ENCODE measurements at regions not wholly inside any gene's neighbourhood (a gene's known extent, or its start where the extent isn't known, plus 50 kb on each side); places are given as distances from the start of the nearest gene placed in this dataset.
"Not testable (repeated sequence)": the region's sequence is repeated elsewhere in the genome, so short reads cannot be mapped to it uniquely, and the experiment has no call there.

- intact Hi-C loops (cut with micrococcal nuclease) = no loop called here
- H3K36me3 Mint-ChIP-seq (ENCODE audit: low read depth) = no peaks in the 10 kb centered on the region
- H3K27ac Mint-ChIP-seq = no peak overlapping the region
- H3K9me3 Mint-ChIP-seq = no peaks in the 10 kb centered on the region
- no peak overlapping the region for H3K4me3 Mint-ChIP-seq
- no peak for DNase-seq
- H3K4me1 Mint-ChIP-seq = no peaks in the 10 kb centered on the region
- no peaks in the 10 kb centered on the region for H3K27me3 Mint-ChIP-seq
Measured at GRCh38 chr3:147662705-147663104, 253.5 kb downstream of the ZIC1 start.

DNA sequence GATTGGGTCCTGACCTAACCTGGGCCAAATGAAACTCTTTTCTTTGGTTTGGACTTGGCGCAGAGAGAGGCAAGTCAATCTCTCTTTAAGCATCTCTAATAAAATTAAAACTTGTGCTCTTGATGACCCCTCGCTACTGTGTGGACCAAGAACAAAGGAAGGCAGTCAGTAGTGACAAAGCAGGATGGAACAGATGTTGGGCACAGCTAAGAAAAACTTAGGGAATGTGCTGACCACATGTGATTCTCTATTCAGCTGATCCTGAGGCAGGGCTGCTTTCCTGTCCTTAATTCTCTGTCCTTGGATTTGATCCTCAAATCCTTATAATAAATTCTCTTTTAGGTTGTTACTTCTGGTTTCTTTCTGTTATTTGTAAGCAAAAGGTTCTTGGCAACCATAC, 259.9 kb downstream of the ZIC1 start:
- DNase-seq = no peak
- intact Hi-C loops (cut with micrococcal nuclease) = no loop called here
- no peak overlapping the region for H3K27ac Mint-ChIP-seq
- H3K4me1 Mint-ChIP-seq = no peaks in the 10 kb centered on the region
- H3K9me3 Mint-ChIP-seq = no peaks in the 10 kb centered on the region
- H3K36me3 Mint-ChIP-seq (ENCODE audit: low read depth) = no peaks in the 10 kb centered on the region
- H3K4me3 Mint-ChIP-seq = no peak overlapping the region
- no peaks in the 10 kb centered on the region for H3K27me3 Mint-ChIP-seq

- Mint-ChIP-seq H3K4me1 (no peaks in the 10 kb centered on the region), H3K9me3 (no peaks in the 10 kb centered on the region), H3K27ac (no peak overlapping the region), H3K27me3 (no peaks in the 10 kb centered on the region), H3K36me3 (ENCODE audit: low read depth) (no peaks in the 10 kb centered on the region), H3K4me3 (no peak overlapping the region)
- intact Hi-C loops (cut with micrococcal nuclease) = no loop called here
- DNase-seq = no peak
Measured at GRCh38 chr3:147672035-147672434, 262.9 kb downstream of the ZIC1 start.

GRCh38 chr3:147672436-147672835, 263.3 kb downstream of the ZIC1 start:
- Mint-ChIP-seq H3K36me3 (ENCODE audit: low read depth) (no peaks in the 10 kb centered on the region), H3K9me3 (no peaks in the 10 kb centered on the region), H3K27ac (no peak overlapping the region), H3K4me3 (no peak overlapping the region), H3K4me1 (no peaks in the 10 kb centered on the region), H3K27me3 (no peaks in the 10 kb centered on the region)
- no peak for DNase-seq
- intact Hi-C loops (cut with micrococcal nuclease) = no loop called here

DNA sequence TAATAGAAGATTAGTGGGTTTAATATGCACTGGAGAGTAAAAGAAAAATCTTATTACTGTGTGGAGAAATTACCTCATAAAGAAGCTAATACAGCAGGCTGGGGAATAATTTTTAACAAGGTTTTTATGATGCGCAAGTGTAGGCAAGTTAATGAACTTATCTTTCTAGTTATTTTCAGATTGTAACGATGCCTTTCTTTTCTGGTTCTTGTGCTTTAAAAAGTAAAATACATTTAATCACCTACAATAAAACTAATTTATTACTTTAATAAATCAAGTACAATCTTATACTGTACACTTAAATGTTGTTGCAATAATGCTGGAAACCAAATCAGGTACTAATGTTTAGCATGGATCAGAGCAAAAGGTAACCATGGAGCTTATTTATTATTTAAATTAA, 266.6 kb downstream of the ZIC1 start:
- no peak overlapping the region for H3K4me3 Mint-ChIP-seq
- intact Hi-C loops (cut with micrococcal nuclease) = no loop called here
- no peaks in the 10 kb centered on the region for H3K9me3 Mint-ChIP-seq
- no peaks in the 10 kb centered on the region for H3K36me3 Mint-ChIP-seq (ENCODE audit: low read depth)
- no peaks in the 10 kb centered on the region for H3K4me1 Mint-ChIP-seq
- no peaks in the 10 kb centered on the region for H3K27me3 Mint-ChIP-seq
- H3K27ac Mint-ChIP-seq = no peak overlapping the region
- DNase-seq = no peak

DNA sequence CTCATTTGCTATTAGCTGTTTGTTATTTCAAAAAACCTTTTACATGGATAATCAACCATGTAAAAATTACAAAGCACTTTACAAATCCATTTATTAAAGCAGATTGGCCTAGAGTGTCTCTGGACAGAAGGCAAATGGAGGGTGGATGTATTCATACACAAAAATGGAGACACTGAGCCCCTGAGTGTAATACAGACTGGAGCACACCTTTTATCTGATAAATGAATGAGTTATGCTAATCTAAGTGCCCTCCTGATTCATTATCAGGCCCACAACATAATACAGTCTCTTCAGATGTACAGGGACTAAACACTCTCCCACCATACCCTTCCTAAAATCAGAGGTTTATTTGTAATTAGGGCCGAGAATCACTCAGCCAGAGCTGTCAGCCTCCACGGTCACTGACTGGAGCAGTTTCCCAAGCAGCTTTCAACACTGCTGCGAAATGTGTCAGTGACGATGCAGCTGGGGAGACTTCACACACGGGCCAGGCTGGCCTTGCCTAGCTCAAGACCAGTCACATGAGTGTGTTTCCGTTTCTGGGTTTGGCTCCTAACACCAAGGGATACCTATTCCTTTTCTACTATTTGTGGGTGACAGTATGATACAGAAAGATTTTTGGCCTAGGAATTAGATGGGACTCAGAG, 271.8 kb downstream of the ZIC1 start:
- Mint-ChIP-seq H3K4me1 (no peaks in the 10 kb centered on the region), H3K4me3 (no peak overlapping the region), H3K36me3 (ENCODE audit: low read depth) (no peaks in the 10 kb centered on the region), H3K27me3 (no peaks in the 10 kb centered on the region), H3K27ac (no peak overlapping the region), H3K9me3 (no peaks in the 10 kb centered on the region)
- no peak for DNase-seq
- intact Hi-C loops (cut with micrococcal nuclease) = no loop called here

DNA sequence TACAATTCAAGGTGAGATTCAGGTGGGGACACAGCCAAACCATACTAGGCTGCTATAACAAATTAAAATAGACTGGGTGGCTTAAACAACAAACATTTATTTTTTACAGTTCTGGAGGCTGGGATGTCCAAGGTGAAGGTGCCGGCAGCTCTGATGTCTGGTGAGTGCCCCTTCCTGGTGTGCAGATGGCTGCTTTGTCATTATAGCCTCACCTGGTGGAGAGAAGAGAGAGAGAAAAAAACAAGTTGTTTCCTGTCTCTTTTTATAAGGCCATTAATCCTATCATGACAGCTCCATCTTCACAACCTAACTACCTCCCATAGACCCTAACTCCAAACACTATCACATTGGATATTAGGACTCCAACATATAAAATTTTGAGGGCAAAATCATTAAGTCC, 279.7 kb downstream of the ZIC1 start:
- Mint-ChIP-seq H3K27me3 (no peaks in the 10 kb centered on the region), H3K4me3 (no peak overlapping the region)
- intact Hi-C loops (cut with micrococcal nuclease) = no loop called here

GRCh38 chr3:147699175-147699838, 290.1 kb downstream of the ZIC1 start:
- H3K36me3 Mint-ChIP-seq (ENCODE audit: low read depth) = no peaks in the 10 kb centered on the region

More for the DNA sequence above, 279.7 kb downstream of the ZIC1 start:
- Mint-ChIP-seq H3K4me1 (no peaks in the 10 kb centered on the region), H3K9me3 (peaks cover 3% of the 10 kb centered on the region), H3K36me3 (ENCODE audit: low read depth) (no peaks in the 10 kb centered on the region), H3K27ac (no peak overlapping the region)
- no peak for DNase-seq

DNA sequence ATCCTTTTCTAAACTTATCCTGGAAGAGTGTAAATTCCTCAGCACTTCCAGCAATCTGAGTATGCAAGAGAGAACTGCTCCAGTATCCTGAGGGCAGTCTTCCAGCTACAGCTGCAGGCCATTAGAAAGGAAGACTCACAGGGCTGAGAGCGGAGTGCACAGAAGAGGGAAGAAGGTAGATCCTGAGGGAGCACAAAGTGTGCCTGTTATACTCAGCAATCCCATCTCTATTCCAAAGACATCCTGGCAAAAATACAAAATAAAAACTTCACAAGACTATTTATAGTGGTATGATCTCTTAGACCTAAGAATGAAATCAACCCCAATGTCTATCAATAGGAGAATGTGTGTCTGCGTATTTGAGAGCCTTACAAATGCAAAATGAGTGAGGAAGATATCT, 292.0 kb downstream of the ZIC1 start:
- Mint-ChIP-seq H3K36me3 (ENCODE audit: low read depth) (no peaks in the 10 kb centered on the region), H3K4me1 (no peaks in the 10 kb centered on the region), H3K4me3 (no peak overlapping the region), H3K27ac (no peak overlapping the region), H3K9me3 (no peaks in the 10 kb centered on the region), H3K27me3 (no peaks in the 10 kb centered on the region)
- intact Hi-C loops (cut with micrococcal nuclease) = no loop called here
- DNase-seq = no peak

More at GRCh38 chr3:147699175-147699838, 290.1 kb downstream of the ZIC1 start:
- Mint-ChIP-seq H3K27me3 (no peaks in the 10 kb centered on the region), H3K4me1 (no peaks in the 10 kb centered on the region), H3K4me3 (no peak overlapping the region), H3K27ac (no peak overlapping the region), H3K9me3 (no peaks in the 10 kb centered on the region)
- no peak for DNase-seq
- intact Hi-C loops (cut with micrococcal nuclease) = no loop called here

DNA sequence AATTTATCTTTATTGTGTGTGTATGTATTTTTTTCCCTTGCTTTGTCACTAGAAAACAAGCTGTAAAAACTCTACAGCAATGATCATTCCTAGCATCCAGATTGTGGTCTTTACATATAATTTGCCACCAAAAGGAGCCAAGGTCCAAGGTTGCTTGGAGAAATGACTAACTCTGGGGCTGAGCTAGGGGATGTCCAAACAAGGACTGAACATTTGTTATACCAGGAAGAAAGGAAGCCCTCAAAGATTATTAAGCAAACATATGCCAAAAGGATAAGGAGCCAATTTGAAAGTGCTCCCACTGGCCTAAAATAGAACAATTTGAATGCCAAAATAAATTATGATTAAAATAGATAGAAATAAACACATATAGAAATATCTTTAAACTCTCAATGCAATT, 293.3 kb downstream of the ZIC1 start:
- H3K27ac Mint-ChIP-seq = no peak overlapping the region
- no peak for DNase-seq
- no peaks in the 10 kb centered on the region for H3K9me3 Mint-ChIP-seq
- intact Hi-C loops (cut with micrococcal nuclease) = no loop called here
- H3K27me3 Mint-ChIP-seq = no peaks in the 10 kb centered on the region
- H3K36me3 Mint-ChIP-seq (ENCODE audit: low read depth) = no peaks in the 10 kb centered on the region
- H3K4me3 Mint-ChIP-seq = no peak overlapping the region
- no peaks in the 10 kb centered on the region for H3K4me1 Mint-ChIP-seq

DNA sequence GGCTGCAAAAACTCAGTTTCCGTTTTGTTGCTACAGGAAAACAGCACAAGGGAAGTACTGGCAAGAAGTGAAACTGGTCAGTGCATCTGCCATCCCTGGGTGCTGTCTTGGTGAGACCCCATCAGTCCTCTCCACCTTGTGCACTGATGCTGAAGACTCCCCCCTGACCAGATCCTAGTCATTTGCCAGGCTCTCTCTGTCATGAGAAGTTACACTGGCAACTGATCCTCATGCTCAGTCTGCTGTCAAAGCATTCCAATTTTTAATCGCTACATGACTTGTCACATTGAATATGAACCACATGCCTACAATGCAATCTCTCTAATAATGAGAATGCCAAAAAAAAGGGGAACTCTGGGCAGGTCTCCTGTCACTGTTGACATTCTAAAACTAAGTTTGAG, 296.5 kb downstream of the ZIC1 start:
- Mint-ChIP-seq H3K4me1 (no peaks in the 10 kb centered on the region), H3K27me3 (no peaks in the 10 kb centered on the region), H3K36me3 (ENCODE audit: low read depth) (no peaks in the 10 kb centered on the region), H3K9me3 (peaks cover 7% of the 10 kb centered on the region), H3K4me3 (no peak overlapping the region), H3K27ac (no peak overlapping the region)
- intact Hi-C loops (cut with micrococcal nuclease) = no loop called here
- no peak for DNase-seq

DNA sequence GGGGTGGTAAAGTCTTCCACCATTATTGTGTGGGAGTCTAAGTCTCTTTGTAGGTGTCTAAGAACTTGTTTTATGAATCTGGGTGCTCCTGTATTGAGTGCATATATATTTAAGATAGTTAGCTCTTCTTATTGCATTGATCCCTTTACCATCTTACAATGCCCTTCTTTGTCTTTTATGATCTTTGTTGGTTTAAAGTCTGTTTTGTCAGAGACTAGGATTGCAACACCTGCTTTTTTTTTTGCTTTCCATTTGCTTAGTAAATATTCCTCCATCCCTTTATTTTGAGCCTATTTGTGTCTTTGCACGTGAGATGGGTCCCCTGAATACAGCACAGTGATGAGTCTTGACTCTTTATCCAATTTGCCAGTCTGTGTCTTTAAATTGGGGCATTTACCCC, 301.6 kb downstream of the ZIC1 start:
- H3K4me1 Mint-ChIP-seq; intact Hi-C loops (cut with micrococcal nuclease); H3K27me3 Mint-ChIP-seq; H3K9me3 Mint-ChIP-seq; H3K4me3 Mint-ChIP-seq; DNase-seq; H3K36me3 Mint-ChIP-seq (ENCODE audit: low read depth); H3K27ac Mint-ChIP-seq: not testable (repeated sequence)

DNA sequence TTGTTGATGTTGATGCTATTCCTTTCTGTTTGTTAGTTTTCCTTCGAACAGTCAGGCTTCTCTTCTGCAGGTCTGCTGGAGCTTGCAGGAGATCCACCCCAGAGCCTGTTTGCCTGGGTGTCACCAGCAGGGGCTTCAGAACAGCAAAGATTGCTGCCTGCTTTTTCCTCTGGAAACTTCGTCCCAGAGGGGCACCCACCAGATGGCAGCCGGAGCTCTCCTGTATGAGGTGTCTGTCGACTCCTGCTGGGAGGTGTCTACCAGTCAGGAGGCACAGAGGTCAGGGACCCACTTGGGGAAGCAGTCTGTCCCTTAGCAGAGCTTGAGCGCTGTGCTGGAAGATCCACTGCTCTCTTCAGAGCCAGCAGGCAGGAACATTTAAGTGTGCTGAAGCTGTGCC, 303.2 kb downstream of the ZIC1 start:
- Mint-ChIP-seq H3K36me3 (ENCODE audit: low read depth) (no peaks in the 10 kb centered on the region), H3K4me1 (no peaks in the 10 kb centered on the region), H3K27ac (no peak overlapping the region), H3K9me3 (peaks cover 7% of the 10 kb centered on the region), H3K4me3 (no peak overlapping the region), H3K27me3 (no peaks in the 10 kb centered on the region)
- intact Hi-C loops (cut with micrococcal nuclease) = no loop called here
- DNase-seq = no peak

GRCh38 chr3:147712758-147713157, 303.6 kb downstream of the ZIC1 start:
- H3K27ac Mint-ChIP-seq; H3K27me3 Mint-ChIP-seq; H3K36me3 Mint-ChIP-seq (ENCODE audit: low read depth); H3K4me3 Mint-ChIP-seq; H3K4me1 Mint-ChIP-seq; intact Hi-C loops (cut with micrococcal nuclease); DNase-seq; H3K9me3 Mint-ChIP-seq: not testable (repeated sequence)
